G401.6 (cell line): ENCODE measurements at regions not wholly inside any gene's neighbourhood (a gene's known extent, or its start where the extent isn't known, plus 50 kb on each side); places are given as distances from the start of the nearest gene placed in this dataset.
"Not testable (repeated sequence)": the region's sequence is repeated elsewhere in the genome, so short reads cannot be mapped to it uniquely, and the experiment has no call there.

Experiments
- FAIRE-seq: peaks from 2 replicates; lab custom pipeline; 2012; peaks lifted over from hg19 to GRCh38; lab: Jason Lieb, UNC

GRCh38 chr5:90055831-90056328 is 353.7 kb downstream of the CETN3 start:
- no peak for FAIRE-seq

GRCh38 chr5:90054612-90055011 is 354.9 kb downstream of the CETN3 start:
- no peak for FAIRE-seq

GRCh38 chr5:90051756-90052155 is 357.8 kb downstream of the CETN3 start:
- no peak for FAIRE-seq

- no peak for FAIRE-seq
Observed at GRCh38 chr5:90050103-90050502, 359.5 kb downstream of the CETN3 start.

- no peak for FAIRE-seq
Observed at GRCh38 chr5:90047113-90047512, 362.4 kb downstream of the CETN3 start.

- FAIRE-seq, result not testable (repeated sequence)
Observed at GRCh38 chr5:90040082-90040481, 369.5 kb downstream of the CETN3 start.

- FAIRE-seq, result no peak
Observed at GRCh38 chr5:90037646-90038045, 371.9 kb downstream of the CETN3 start.

GRCh38 chr5:90022711-90023053 is 386.9 kb downstream of the CETN3 start:
- FAIRE-seq, result no peak

- FAIRE-seq, result no peak
Observed at GRCh38 chr5:90022002-90022710, 387.4 kb downstream of the CETN3 start.

- no peak for FAIRE-seq
Observed at GRCh38 chr5:90020575-90021538, 388.7 kb downstream of the CETN3 start.

- no peak for FAIRE-seq
Observed at GRCh38 chr5:90017239-90017638, 392.3 kb downstream of the CETN3 start.

- FAIRE-seq, result no peak
Observed at GRCh38 chr5:90015584-90016018, 394.0 kb downstream of the CETN3 start.

GRCh38 chr5:90014420-90014819 is 395.1 kb downstream of the CETN3 start:
- FAIRE-seq, result no peak

- FAIRE-seq, result no peak
Observed at GRCh38 chr5:90000351-90000750, 409.2 kb downstream of the CETN3 start.

- no peak for FAIRE-seq
Observed at GRCh38 chr5:89998519-89999305, 410.8 kb downstream of the CETN3 start.

- FAIRE-seq, result no peak
Observed at GRCh38 chr5:89996890-89997289, 412.7 kb downstream of the CETN3 start.

GRCh38 chr5:89996335-89996734 is 413.2 kb downstream of the CETN3 start:
- FAIRE-seq, result no peak

GRCh38 chr5:89994266-89994665 is 415.3 kb downstream of the CETN3 start:
- FAIRE-seq, result no peak

- FAIRE-seq, result no peak
Observed at GRCh38 chr5:89992201-89992600, 417.4 kb downstream of the CETN3 start.

GRCh38 chr5:89991592-89991991 is 418.0 kb downstream of the CETN3 start:
- no peak for FAIRE-seq

GRCh38 chr5:89989776-89990175 is 419.8 kb downstream of the CETN3 start:
- FAIRE-seq, result no peak

- FAIRE-seq, result no peak
Observed at GRCh38 chr5:89988998-89989655, 420.4 kb downstream of the CETN3 start.
